ENCODE measurements at regions not wholly inside any gene's neighbourhood (a gene's known extent, or its start where the extent isn't known, plus 50 kb on each side); places are given as distances from the start of the nearest gene placed in this dataset.

- no peak for DNase-seq
These were observed 239.0 kb downstream of the PTPRU start for GRCh38 chr1:29475326-29475725.

DNA sequence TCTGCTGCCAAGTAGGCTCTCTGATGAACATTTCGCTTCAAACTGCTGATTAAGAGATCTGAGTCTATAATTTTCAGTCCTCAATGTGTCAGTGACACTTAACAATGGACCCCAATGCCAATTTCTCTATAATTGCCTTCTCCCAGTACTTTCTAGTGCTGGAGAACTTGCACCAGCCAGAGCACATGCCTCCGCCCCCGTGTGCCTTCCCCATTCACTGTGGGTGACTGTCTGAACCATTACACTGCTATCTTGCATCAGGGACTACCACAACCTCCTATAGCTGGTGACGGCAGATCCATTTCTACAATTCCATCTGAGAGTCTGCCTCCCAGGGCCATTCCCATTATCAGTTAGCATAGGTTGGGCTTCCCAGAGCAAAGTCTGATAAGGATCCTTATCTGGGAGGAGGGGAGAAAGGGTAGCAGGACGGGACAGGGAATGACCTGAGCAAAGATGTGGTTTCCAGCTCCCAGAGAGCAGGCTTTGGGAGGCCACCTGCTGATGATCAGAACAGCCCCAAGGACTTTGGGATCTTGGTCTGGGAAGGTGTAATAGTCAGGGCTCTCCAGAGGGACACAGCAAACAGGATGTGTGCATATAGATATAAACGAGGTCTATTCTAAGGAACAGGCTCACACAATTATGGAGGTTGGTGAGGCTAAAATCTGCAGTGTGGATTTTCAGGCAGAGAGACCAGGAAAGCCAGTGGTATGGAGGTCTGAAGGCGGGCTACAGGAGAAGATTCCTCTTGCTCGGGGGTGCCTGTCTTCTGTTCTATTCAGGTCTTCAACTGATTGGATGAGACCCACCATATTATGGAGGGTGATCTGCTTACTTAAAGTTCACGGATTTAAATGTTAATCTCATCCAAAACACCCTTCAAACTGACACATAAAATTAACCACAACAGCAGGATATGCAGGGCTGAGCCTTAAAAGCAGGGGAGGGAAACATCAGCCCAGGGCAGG lies 238.2 kb downstream of the PTPRU start:
- no peak for DNase-seq

- DNase-seq = no peak
These were observed 237.0 kb downstream of the PTPRU start for GRCh38 chr1:29473161-29473855.

DNA sequence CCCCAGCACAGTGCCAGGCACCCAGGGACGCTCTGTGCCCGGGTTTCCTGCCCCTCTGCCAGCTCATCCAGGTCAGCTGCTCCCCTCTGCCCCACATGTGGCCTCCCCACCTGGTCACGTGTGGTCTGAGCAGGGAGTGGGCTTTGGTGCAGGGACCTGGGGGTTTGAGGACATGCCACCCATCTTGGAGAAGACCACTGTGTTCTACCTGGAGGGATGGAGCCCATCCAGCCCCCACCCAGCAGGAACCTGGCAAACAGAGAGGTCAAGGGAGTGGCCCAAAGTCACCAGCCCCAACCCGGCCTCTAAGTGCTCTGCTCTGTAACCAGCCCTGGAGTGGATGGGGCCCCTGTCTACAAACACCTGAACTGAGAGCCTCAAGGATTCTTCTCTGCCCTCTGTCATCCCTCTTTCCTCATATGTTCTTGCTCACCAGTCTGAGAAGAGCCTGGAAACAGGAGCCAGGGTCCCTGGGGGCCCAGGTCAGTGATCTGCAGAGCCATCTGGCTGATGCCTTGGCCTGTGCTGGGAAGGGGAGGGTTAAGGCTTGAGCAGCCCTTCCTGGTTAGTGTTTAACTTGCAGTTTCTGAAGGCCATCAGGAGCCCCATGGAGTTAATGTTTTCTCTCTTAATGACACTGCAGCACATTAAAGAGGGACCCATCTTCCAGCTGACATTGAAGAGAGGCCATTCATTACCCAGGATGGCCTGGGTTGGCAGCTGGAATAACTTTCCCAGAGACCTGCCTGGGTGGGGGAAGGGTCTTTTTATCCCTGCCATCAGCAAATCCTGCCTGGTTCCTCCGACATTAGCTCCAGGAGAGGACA lies 235.4 kb downstream of the PTPRU start:
- DNase-seq = no peak

GRCh38 chr1:29470788-29471119 lies 234.4 kb downstream of the PTPRU start:
- no peak for DNase-seq

- no peak for DNase-seq
These were observed 233.9 kb downstream of the PTPRU start for GRCh38 chr1:29470087-29470787.

GRCh38 chr1:29469457-29469856 lies 233.1 kb downstream of the PTPRU start:
- DNase-seq = no peak

DNA sequence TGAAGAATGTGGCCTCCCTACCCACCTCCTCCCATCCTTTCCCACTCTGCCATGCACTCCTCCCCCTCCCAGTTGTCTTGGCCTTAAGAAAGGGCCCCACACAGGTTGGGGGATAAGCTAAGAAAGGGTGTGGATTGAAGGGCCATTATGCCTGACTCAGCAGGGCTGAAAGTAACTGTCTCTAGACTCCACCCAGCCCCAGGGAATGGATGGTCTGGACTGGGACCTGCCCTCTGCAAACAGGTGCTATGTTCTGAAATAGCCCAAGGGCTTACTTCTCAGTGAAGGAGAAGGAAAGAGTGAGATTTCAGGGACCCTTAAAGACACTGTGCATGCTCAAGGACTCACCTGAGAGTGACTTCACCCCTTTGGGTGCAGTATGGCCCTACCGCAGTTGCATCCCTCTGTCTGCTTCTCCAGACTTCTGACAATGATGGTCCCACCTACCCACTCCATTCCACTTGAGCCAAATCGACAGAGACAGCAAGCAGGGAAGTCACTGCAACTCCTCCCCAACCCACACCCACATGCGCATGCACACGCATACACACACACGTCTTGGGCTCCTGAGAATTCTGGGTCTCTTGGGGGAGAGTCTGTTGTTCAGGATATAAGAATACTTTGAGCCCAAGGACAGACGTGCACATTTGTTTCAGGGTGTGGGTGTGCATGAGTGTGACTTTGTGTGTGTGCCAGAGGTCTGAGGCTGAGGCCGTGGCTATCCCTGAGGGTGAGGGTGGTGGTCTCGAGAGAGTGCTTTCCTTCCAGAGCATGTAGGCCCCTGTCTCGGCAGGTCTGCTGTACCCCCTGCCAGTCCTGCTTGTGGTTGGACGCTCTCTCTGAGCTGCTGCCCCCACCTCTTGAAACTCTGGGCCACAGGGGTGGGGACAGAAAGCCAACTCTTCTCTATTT lies 231.9 kb downstream of the PTPRU start:
- no peak for DNase-seq

DNA sequence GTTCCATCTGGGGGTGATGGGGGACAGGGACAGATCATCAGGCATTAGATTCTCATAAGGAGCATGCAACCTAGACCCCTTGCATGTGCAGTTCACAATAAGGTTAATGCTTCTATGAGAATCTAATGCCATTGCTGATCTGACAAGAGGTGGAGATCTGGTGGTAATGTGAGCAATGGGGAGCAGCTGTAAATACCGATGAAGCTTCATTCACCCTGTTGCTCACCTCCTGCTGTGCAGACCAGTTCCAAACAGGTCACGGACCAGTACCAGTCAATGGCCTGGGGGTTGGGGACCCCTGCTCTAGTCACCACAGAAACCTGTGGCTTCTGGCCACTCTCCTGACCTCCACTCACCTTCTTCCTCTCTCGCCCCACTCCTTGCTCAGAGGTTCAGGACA lies 229.9 kb downstream of the PTPRU start:
- DNase-seq = no peak

DNA sequence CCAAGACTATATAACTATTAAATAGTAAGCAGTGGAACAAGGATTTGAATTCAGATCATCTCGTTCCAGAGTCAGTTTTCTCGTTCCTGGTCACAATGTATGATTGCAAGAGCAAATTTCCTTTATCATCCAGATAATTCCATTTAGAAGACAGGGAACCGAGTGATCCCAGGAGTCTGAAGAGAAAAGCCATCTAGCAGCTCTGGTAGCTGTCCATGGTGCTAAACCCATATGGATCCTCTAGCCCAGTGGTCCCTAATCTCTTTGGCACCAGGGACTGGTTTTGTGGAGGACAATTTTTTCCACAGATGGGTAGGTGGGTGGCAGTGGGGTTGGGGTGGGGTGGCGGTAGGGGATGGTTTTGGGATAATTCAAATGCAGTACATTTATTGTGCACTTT lies 229.4 kb downstream of the PTPRU start:
- no peak for DNase-seq

GRCh38 chr1:29462096-29462495 lies 225.8 kb downstream of the PTPRU start:
- DNase-seq = no peak

DNA sequence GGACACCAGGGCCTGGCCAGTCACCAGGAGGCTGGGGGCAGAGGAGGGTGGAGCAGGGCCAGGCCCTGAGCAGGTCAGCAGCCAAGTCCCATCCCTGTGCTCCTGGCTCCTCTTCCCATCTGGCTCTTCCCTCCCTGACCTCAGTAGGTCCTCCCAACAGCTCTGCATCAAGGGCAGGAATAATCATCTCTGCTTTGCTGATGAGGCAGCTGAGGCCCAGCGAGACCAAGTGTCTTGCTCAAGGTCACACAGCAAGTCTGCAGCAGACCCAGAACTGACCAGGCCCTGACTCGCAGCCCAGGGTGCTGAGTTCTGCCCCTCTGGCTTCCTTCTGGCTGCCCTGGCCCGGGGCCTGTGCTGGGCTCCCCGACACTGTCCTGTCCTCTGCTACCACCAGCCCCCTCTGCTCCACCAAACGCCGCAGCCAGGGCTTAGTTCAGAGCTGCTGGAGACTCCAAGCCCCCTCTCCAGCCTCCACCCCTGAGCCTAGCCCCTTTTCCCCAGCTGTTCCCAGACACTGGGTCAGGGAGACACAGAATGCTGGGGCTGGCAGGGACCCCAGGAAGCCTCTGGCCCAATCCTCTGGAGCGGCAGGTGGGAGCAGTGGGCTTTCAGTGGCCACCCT lies 224.9 kb downstream of the PTPRU start:
- no peak for DNase-seq

DNA sequence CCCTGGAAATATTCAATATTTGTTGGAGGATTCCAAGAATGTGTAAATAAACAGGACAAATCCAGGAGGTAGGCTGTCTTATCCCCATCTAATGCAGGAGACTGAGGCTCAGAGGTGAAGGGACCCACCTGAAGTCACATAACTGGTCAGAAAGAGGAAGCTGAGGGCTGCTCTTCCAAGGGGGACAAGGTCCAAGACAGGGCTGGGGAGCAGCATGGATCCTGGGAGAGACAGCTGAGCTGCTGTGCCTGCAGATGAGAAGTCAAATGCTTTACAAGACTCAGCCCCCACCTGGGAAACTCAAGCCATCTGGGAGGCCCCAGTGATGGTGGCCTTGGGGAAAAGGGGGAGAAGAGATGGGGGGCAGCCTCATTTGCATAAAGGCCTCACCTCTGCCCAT lies 224.4 kb downstream of the PTPRU start:
- DNase-seq = no peak

GRCh38 chr1:29460041-29460610 lies 223.8 kb downstream of the PTPRU start:
- DNase-seq = no peak

GRCh38 chr1:29459620-29459945 lies 223.3 kb downstream of the PTPRU start:
- DNase-seq = no peak

DNA sequence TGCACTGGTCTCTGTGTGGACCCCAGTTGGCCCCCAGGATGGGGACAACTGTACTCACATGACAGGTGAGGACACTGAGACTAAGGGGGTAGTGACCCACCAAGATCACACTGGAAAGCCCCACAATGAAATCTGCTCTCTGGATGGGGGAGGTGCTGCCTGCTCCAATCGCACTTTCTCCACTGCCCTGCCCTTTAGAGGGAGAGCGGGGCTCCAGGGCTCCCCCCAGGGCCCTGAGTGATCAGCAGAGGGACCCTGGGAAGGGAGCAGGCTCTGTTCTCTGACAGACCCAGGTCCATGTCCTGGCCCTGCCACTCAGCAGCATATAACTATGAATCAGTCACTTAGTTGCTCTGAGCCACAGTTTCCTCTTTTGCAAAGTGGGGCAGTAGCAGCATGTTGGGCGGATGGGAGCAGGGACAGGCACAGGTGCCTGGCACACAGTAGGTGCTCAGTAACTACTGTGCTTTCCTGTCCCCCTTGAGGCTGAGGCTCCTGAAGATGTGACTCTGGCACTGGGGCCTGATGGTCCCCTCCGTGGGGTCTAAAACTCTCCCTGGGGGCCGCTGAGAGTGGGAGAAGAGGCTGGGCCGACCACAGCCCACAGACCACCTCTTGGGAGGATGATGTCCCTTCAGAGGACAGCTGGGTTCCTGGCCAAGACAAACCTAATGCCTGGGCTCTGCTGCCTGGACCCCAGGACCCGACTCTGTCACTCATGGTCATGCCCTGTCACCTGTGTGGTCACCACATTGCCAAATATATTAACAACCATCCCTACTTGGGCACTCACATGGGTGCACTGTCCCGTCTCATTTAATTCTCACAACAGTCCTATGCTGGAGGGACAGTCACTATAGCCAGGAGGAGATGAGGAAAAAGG lies 222.7 kb downstream of the PTPRU start:
- no peak for DNase-seq

DNA sequence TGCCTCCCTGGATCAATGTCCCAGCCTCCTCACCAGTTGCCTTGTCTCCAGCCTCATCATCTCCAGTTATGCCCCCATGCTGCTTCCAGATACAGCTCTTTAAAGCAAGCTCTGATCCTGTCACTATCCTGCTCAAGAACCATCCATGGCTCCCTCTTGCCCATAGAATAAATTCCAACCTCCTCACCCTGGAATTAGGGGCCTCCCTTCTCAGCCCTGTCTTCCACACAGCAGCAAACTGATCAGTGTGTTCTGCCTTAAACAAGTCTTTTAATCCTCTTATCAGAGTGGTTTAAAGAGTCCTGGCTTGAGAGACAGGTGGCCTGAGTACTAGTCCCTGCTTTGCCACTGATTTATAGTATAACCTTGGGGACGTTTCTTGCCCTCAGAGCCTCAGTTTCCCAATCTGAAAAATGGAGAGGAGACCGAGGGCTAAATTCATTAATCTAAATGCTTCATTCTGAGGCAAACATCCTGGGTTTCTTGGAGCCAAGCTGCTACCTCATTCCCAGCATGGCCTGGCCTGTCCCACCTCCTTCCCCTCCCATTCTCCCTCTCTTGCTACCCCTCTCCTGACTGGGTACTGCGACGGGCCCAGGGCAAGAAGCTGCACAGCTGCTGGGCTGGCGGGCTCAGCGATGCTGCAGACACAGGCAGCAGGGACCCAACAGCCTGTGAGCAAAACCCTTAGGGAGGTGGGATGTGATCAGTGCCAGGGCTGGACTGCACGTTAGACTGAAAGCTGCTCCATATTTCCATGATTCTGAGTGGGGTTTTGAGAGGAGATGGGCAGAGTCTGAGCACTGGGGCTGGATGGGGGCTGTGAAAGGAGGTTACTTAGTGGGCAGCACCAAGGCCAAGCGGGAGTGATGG lies 221.4 kb downstream of the PTPRU start:
- DNase-seq = no peak

DNA sequence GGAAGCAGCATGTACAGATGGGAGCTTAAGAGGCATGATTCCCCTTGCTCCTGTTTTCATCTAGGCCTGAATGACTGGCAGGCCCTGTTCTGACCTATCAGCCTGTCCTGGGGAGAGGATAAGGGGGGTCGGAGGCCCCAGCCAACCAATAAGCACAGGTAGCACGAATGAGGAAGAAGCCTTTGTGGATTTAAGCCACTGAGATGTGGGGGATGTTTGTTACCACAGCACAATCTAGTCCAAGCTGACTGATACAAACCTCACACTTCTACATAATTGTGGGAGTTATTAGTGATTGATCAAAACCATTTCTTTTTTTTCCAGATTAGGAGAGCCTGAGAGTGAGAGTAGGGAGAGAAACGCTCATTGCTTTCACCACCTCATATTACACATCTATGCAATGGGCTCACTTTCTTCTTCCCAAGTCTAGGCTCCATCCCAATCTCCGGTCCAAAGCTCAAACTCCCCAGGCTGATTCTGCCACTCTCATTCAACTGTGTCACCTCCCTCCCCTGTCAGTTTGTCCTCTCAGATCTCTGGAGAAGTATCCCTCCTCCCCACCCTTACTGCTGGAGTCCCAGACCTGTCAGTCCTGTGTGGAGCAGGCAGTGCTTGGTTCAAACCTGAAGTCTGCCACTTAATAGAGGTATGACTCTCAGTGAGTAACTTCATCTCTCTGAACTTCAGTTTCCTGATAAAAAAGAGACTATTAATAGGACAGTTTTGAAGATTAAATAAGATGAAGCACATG lies 220.5 kb downstream of the PTPRU start:
- DNase-seq = no peak
